ENCODE measurements at regions not wholly inside any gene's neighbourhood (a gene's known extent, or its start where the extent isn't known, plus 50 kb on each side); places are given as distances from the start of the nearest gene placed in this dataset.
"Not testable (repeated sequence)": the region's sequence is repeated elsewhere in the genome, so short reads cannot be mapped to it uniquely, and the experiment has no call there.

- DNase-seq = no peak
Observed at GRCh38 chr7:19530852-19531251, 178.0 kb downstream of the POLR1F start.

GRCh38 chr7:19530261-19530660 lies 178.6 kb downstream of the POLR1F start:
- no peak for DNase-seq

GRCh38 chr7:19526639-19527038 lies 182.2 kb downstream of the POLR1F start:
- no peak for DNase-seq

- DNase-seq = no peak
Observed at GRCh38 chr7:19522486-19522885, 186.4 kb downstream of the POLR1F start.

- DNase-seq = no peak
Observed at GRCh38 chr7:19520392-19520791, 188.4 kb downstream of the POLR1F start.

- peak; percentile 29 for DNase-seq
Observed at GRCh38 chr7:19519443-19520021, 189.3 kb downstream of the POLR1F start.

GRCh38 chr7:19517546-19517945 lies 191.3 kb downstream of the POLR1F start:
- DNase-seq = not testable (repeated sequence)

- no peak for DNase-seq
Observed at GRCh38 chr7:19508821-19509220, 200.0 kb downstream of the POLR1F start.

GRCh38 chr7:19508124-19508523 lies 200.7 kb downstream of the POLR1F start:
- no peak for DNase-seq

GRCh38 chr7:19491821-19492452 lies 216.9 kb downstream of the POLR1F start:
- no peak for DNase-seq

GRCh38 chr7:19491371-19491770 lies 217.5 kb downstream of the POLR1F start:
- no peak for DNase-seq

GRCh38 chr7:19489162-19489820 lies 219.5 kb downstream of the POLR1F start:
- no peak for DNase-seq

GRCh38 chr7:19488056-19488455 lies 220.8 kb downstream of the POLR1F start:
- no peak for DNase-seq

GRCh38 chr7:19482628-19483027 lies 226.2 kb downstream of the POLR1F start:
- DNase-seq = no peak

- DNase-seq = no peak
Observed at GRCh38 chr7:19480383-19480782, 228.5 kb downstream of the POLR1F start.

- DNase-seq = no peak
Observed at GRCh38 chr7:19470031-19470430, 238.8 kb downstream of the POLR1F start.

- no peak for DNase-seq
Observed at GRCh38 chr7:19465861-19466260, 243.0 kb downstream of the POLR1F start.

GRCh38 chr7:19464751-19465150 lies 244.1 kb downstream of the POLR1F start:
- no peak for DNase-seq

- DNase-seq = no peak
Observed at GRCh38 chr7:19464241-19464640, 244.6 kb downstream of the POLR1F start.

- DNase-seq = no peak
Observed at GRCh38 chr7:19463581-19463980, 245.3 kb downstream of the POLR1F start.

- no peak for DNase-seq
Observed at GRCh38 chr7:19455623-19456022, 253.2 kb downstream of the POLR1F start.

GRCh38 chr7:19448091-19448490 lies 260.7 kb downstream of the POLR1F start:
- DNase-seq = no peak

GRCh38 chr7:19442016-19442785 lies 266.6 kb downstream of the POLR1F start:
- no peak for DNase-seq

- DNase-seq = no peak
Observed at GRCh38 chr7:19439517-19439916, 269.3 kb downstream of the POLR1F start.

Data from NCI-H774 (cell line).